ENCODE measurements at regions not wholly inside any gene's neighbourhood (a gene's known extent, or its start where the extent isn't known, plus 50 kb on each side); places are given as distances from the start of the nearest gene placed in this dataset.
A peak's percentile ranks its signal among the peaks of the same experiment; 100 is the strongest.

- Histone ChIP-seq H3K4me1 (peaks cover 14 to 33% (median 27%) of the 10 kb centered on the region in 4 donors), H3K27ac (no peak overlapping the region), H3K27me3 (no peaks in the 10 kb centered on the region), H3K36me3 (no peaks in the 10 kb centered on the region), H3K9me3 (no peaks in the 10 kb centered on the region), H3K4me3 (no peak overlapping the region)
- no peak for TF ChIP-seq EP300 (IDR thresholded peaks at IDR 0.05)
- TF ChIP-seq POLR2A (IDR thresholded peaks at IDR 0.05), result no peak
- TF ChIP-seq CTCF (IDR thresholded peaks at IDR 0.05), result no peak
- no peak for TF ChIP-seq POLR2AphosphoS5 (IDR thresholded peaks at IDR 0.05)
- no peak for DNase-seq
- ATAC-seq (ENCODE audit: low FRiP score in 2 of 2), result no peak
- WGBS, 2 donors, result 85 to 89% methylated on average over 6 of the region's 6 CpGs
These were observed 471.8 kb upstream of the PROK2 start for GRCh38 chr3:72256716-72257115.

DNA sequence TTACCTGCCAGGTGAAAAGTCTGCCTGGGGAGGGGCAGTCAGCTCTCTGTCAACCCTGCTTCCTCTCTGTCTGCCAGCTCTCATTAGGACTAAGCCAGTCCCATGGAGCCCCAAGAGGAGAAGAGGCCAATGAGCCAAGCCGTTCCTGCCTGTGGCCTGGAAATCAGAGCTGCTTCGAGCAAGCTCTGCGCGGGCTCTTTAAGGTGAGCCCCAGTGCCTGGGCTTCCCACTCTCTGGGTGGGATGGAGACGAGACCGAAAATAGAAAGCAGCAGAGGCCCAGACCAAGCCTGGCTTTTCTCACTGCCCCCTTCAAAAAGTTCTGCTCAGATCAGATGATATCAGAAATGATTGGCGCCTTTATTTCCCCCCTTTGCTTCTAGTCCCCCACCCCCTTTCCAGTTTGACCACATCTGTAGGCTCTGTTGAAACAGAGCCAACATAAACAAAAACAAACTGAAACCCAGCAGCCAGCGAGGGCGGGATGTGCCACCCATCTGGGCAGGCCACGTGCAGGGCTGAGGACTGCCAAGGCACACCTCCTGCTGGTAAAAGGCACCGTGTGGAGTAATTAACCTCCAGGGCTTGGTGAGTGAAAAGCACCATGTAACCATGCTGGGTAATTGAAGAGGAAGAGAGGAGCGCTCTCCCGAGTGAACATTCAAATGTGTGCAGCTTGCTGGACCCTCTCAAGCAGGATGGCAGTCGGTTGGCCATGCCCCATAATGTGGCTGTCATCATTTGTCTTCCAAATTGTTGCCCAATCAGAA, 471.0 kb upstream of the PROK2 start:
- WGBS, 2 donors, result 21 to 25% methylated on average over 7 to 14 of the region's 14 CpGs
- H3K27ac ChIP-seq, result peak overlapping the region; percentile 28 to 69 (median 59)
- H3K36me3 ChIP-seq, result no peaks in the 10 kb centered on the region
- DNase-seq (peak; percentile 56 to 66), ATAC-seq (ENCODE audit: low FRiP score in 2 of 2) (peak; percentile 34 to 56)
- H3K9me3 ChIP-seq, result no peaks in the 10 kb centered on the region
- no peaks in the 10 kb centered on the region for H3K27me3 ChIP-seq
- TF ChIP-seq POLR2A (IDR thresholded peaks at IDR 0.05) (no peak), POLR2AphosphoS5 (IDR thresholded peaks at IDR 0.05) (peak in 1 of 2 donors; percentile 44), CTCF (IDR thresholded peaks at IDR 0.05) (peak in 1 of 6 experiments; percentile 25), EP300 (IDR thresholded peaks at IDR 0.05) (no peak)
- H3K4me3 ChIP-seq, result no peak overlapping the region
- H3K4me1 ChIP-seq, result peaks cover 14 to 33% (median 27%) of the 10 kb centered on the region in 4 donors

GRCh38 chr3:72255191-72255590, 470.2 kb upstream of the PROK2 start:
- ATAC-seq (ENCODE audit: low FRiP score in 2 of 2) (peak; percentile 27 to 78), DNase-seq (no peak)
- H3K36me3 ChIP-seq, result no peaks in the 10 kb centered on the region
- H3K9me3 ChIP-seq, result no peaks in the 10 kb centered on the region
- H3K27ac ChIP-seq, result peak overlapping the region in 3 of 4 donors; percentile 28 to 69 (median 66)
- peaks cover 14 to 33% (median 27%) of the 10 kb centered on the region in 4 donors for H3K4me1 ChIP-seq
- H3K27me3 ChIP-seq, result no peaks in the 10 kb centered on the region
- WGBS, 2 donors, result 0 to 25% methylated on average over 1 to 2 of the region's 2 CpGs
- no peak overlapping the region for H3K4me3 ChIP-seq
- no peak for TF ChIP-seq EP300 (IDR thresholded peaks at IDR 0.05)

GRCh38 chr3:72254483-72254882, 469.5 kb upstream of the PROK2 start:
- WGBS, 2 donors, result 96 to 97% methylated on average over 2 of the region's 2 CpGs
- ATAC-seq (ENCODE audit: low FRiP score in 2 of 2) (no peak), DNase-seq (no peak)
- no peak overlapping the region for H3K27ac ChIP-seq
- peaks cover 14 to 32% (median 26%) of the 10 kb centered on the region in 4 donors for H3K4me1 ChIP-seq
- H3K27me3 ChIP-seq, result no peaks in the 10 kb centered on the region
- H3K9me3 ChIP-seq, result no peaks in the 10 kb centered on the region
- H3K36me3 ChIP-seq, result no peaks in the 10 kb centered on the region
- TF ChIP-seq EP300 (IDR thresholded peaks at IDR 0.05) (no peak), POLR2AphosphoS5 (IDR thresholded peaks at IDR 0.05) (no peak), POLR2A (IDR thresholded peaks at IDR 0.05) (no peak), CTCF (IDR thresholded peaks at IDR 0.05) (no peak)
- H3K4me3 ChIP-seq, result no peak overlapping the region

- Histone ChIP-seq H3K4me3 (no peak overlapping the region), H3K27me3 (no peaks in the 10 kb centered on the region), H3K36me3 (no peaks in the 10 kb centered on the region), H3K9me3 (no peaks in the 10 kb centered on the region), H3K4me1 (peaks cover 6 to 10% (median 8%) of the 10 kb centered on the region in 4 donors), H3K27ac (no peak overlapping the region)
- WGBS, 2 donors, result 94% methylated on average over 2 of the region's 2 CpGs
- no peak for TF ChIP-seq CTCF (IDR thresholded peaks at IDR 0.05)
- TF ChIP-seq EP300 (IDR thresholded peaks at IDR 0.05), result no peak
- no peak for TF ChIP-seq POLR2A (IDR thresholded peaks at IDR 0.05)
- no peak for TF ChIP-seq POLR2AphosphoS5 (IDR thresholded peaks at IDR 0.05)
- DNase-seq (no peak), ATAC-seq (ENCODE audit: low FRiP score in 2 of 2) (no peak)
These were observed 465.8 kb upstream of the PROK2 start for GRCh38 chr3:72250725-72251124.
